Kidney tubule cell (primary cell): ENCODE measurements at regions not wholly inside any gene's neighbourhood (a gene's known extent, or its start where the extent isn't known, plus 50 kb on each side); places are given as distances from the start of the nearest gene placed in this dataset.
"Not testable (repeated sequence)": the region's sequence is repeated elsewhere in the genome, so short reads cannot be mapped to it uniquely, and the experiment has no call there.

Source experiments
- DNase-seq: peaks from one replicate; pipeline ENCODE4 v3.0.0-alpha.2; 2018; ENCODE audit warnings: low spot score

- DNase-seq: no peak
Measured at GRCh38 chr3:176190755-176191154, 1006.5 kb downstream of the TBL1XR1 start.

GRCh38 chr3:176183181-176183580 lies 1014.1 kb downstream of the TBL1XR1 start:
- no peak for DNase-seq

- DNase-seq: no peak
Measured at GRCh38 chr3:176174060-176174459, 1023.2 kb downstream of the TBL1XR1 start.

GRCh38 chr3:176172492-176172891 lies 1024.8 kb downstream of the TBL1XR1 start:
- no peak for DNase-seq

- DNase-seq: peak; percentile 50
Measured at GRCh38 chr3:176167272-176167671, 1030.0 kb downstream of the TBL1XR1 start.

GRCh38 chr3:176160997-176161396 lies 1036.3 kb downstream of the TBL1XR1 start:
- no peak for DNase-seq

- DNase-seq: peak; percentile 57
Measured at GRCh38 chr3:176159796-176160195, 1037.5 kb downstream of the TBL1XR1 start.

- no peak for DNase-seq
Measured at GRCh38 chr3:176155012-176155411, 1042.3 kb downstream of the TBL1XR1 start.

GRCh38 chr3:176149567-176149966 lies 1047.7 kb downstream of the TBL1XR1 start:
- DNase-seq: no peak

GRCh38 chr3:176147251-176147650 lies 1050.0 kb downstream of the TBL1XR1 start:
- no peak for DNase-seq

- no peak for DNase-seq
Measured at GRCh38 chr3:176141837-176142236, 1055.4 kb downstream of the TBL1XR1 start.

GRCh38 chr3:176120507-176120906 lies 1076.8 kb downstream of the TBL1XR1 start:
- DNase-seq: no peak

- no peak for DNase-seq
Measured at GRCh38 chr3:176119826-176120225, 1077.5 kb downstream of the TBL1XR1 start.

GRCh38 chr3:176106380-176106779 lies 1090.9 kb downstream of the TBL1XR1 start:
- no peak for DNase-seq

- DNase-seq: no peak
Measured at GRCh38 chr3:176097027-176097426, 1100.3 kb downstream of the TBL1XR1 start.

- DNase-seq: not testable (repeated sequence)
Measured at GRCh38 chr3:176093892-176094291, 1103.4 kb downstream of the TBL1XR1 start.

- DNase-seq: no peak
Measured at GRCh38 chr3:176090727-176091126, 1106.6 kb downstream of the TBL1XR1 start.

GRCh38 chr3:176088962-176089383 lies 1108.3 kb downstream of the TBL1XR1 start:
- no peak for DNase-seq

- DNase-seq: no peak
Measured at GRCh38 chr3:176087066-176087697, 1110.1 kb downstream of the TBL1XR1 start.

- DNase-seq: no peak
Measured at GRCh38 chr3:176079785-176080184, 1117.5 kb downstream of the TBL1XR1 start.

- no peak for DNase-seq
Measured at GRCh38 chr3:176078906-176079305, 1118.4 kb downstream of the TBL1XR1 start.

- DNase-seq: no peak
Measured at GRCh38 chr3:176075491-176075890, 1121.8 kb downstream of the TBL1XR1 start.

- DNase-seq: no peak
Measured at GRCh38 chr3:176075046-176075445, 1122.2 kb downstream of the TBL1XR1 start.

GRCh38 chr3:176074096-176074495 lies 1123.2 kb downstream of the TBL1XR1 start:
- DNase-seq: no peak
